H9 (cell line): ENCODE measurements at regions not wholly inside any gene's neighbourhood (a gene's known extent, or its start where the extent isn't known, plus 50 kb on each side); places are given as distances from the start of the nearest gene placed in this dataset.

Source experiments
- DNase-seq: peaks from one replicate; pipeline ENCODE4 v3.0.0-alpha.2; 2017
- H2AFZ ChIP-seq: one replicate; pipeline ENCODE4 v1.6.1; 2013; ENCODE audit warnings: mild to moderate bottlenecking, low read length, control low read depth, moderate library complexity
- H2AK5ac ChIP-seq: 2 replicates; pipeline ENCODE4 v1.6.1; 2013; ENCODE audit warnings: low read length, control low read depth, mixed read lengths; ENCODE audit not compliant: insufficient read length
- H2BK120ac ChIP-seq: one replicate; pipeline ENCODE4 v1.6.1; 2013; ENCODE audit warnings: low read depth, mild to moderate bottlenecking, low read length, control low read depth, inconsistent platforms; ENCODE audit not compliant: poor library complexity, severe bottlenecking
- H2BK12ac ChIP-seq: 2 replicates; pipeline ENCODE4 v1.6.1; 2013; ENCODE audit warnings: low read length, control low read depth, mixed read lengths, low read depth; ENCODE audit not compliant: insufficient read length
- H2BK15ac ChIP-seq: 2 replicates; pipeline ENCODE4 v1.6.1; 2013; ENCODE audit warnings: low read depth, low read length, control low read depth
- H2BK20ac ChIP-seq: one replicate; pipeline ENCODE4 v1.6.1; 2013; ENCODE audit warnings: low read depth, mild to moderate bottlenecking, low read length, control low read depth, inconsistent platforms; ENCODE audit not compliant: poor library complexity, severe bottlenecking
- H2BK5ac ChIP-seq: 2 replicates; pipeline ENCODE4 v1.6.1; 2013; ENCODE audit warnings: low read length, control low read depth, mixed read lengths; ENCODE audit not compliant: insufficient read length
- H3K14ac ChIP-seq: 2 replicates; pipeline ENCODE4 v1.6.1; 2013; ENCODE audit warnings: low read length, control low read depth; ENCODE audit not compliant: insufficient read depth
- H3K18ac ChIP-seq: 2 replicates; pipeline ENCODE4 v1.6.1; 2013; ENCODE audit warnings: low read depth, mild to moderate bottlenecking, mixed read lengths, low read length, control low read depth; ENCODE audit not compliant: insufficient read length
- H3K23ac ChIP-seq: 2 replicates; pipeline ENCODE4 v1.6.1; 2013; ENCODE audit warnings: low read length, control low read depth, mixed read lengths, low read depth; ENCODE audit not compliant: insufficient read length
- H3K23me2 ChIP-seq: 2 replicates; pipeline ENCODE4 v1.6.1; 2013; ENCODE audit warnings: low read depth, mild to moderate bottlenecking, mixed read lengths, low read length, control low read depth; ENCODE audit not compliant: insufficient read length, poor library complexity, severe bottlenecking
- H3K27ac ChIP-seq: 2 replicates; pipeline ENCODE4 v1.5.1; 2013; ENCODE audit warnings: low read length, control low read depth, mixed read lengths, low read depth; ENCODE audit not compliant: insufficient read length
- H3K27me3 ChIP-seq: 2 replicates; pipeline ENCODE4 v1.6.1; 2013; ENCODE audit warnings: low read length, control low read depth, inconsistent platforms; ENCODE audit not compliant: insufficient read depth
- H3K4ac ChIP-seq: 2 replicates; pipeline ENCODE4 v1.6.1; 2013; ENCODE audit warnings: low read depth, mild to moderate bottlenecking, control low read depth, inconsistent platforms, low read length, moderate library complexity
- H3K4me1 ChIP-seq: 2 replicates; pipeline ENCODE4 v1.6.1; 2013; ENCODE audit warnings: low read length, control low read depth, inconsistent platforms; ENCODE audit not compliant: insufficient read depth
- H3K4me2 ChIP-seq: 2 replicates; pipeline ENCODE4 v1.6.1; 2013; ENCODE audit warnings: low read length, control low read depth, mixed read lengths; ENCODE audit not compliant: insufficient read length, insufficient read depth
- H3K56ac ChIP-seq: 2 replicates; pipeline ENCODE4 v1.6.1; 2013; ENCODE audit warnings: low read depth, mild to moderate bottlenecking, mixed read lengths, low read length, control low read depth; ENCODE audit not compliant: insufficient read length
- H3K79me1 ChIP-seq: 2 replicates; pipeline ENCODE4 v1.6.1; 2013; ENCODE audit warnings: low read depth, mild to moderate bottlenecking, moderate library complexity, low read length, control low read depth, inconsistent platforms; ENCODE audit not compliant: insufficient read depth, poor library complexity, severe bottlenecking
- H3K79me2 ChIP-seq: 2 replicates; pipeline ENCODE4 v1.6.1; 2013; ENCODE audit warnings: low read length, control low read depth, inconsistent platforms; ENCODE audit not compliant: insufficient read depth
- H3K9ac ChIP-seq: 2 replicates; pipeline ENCODE4 v1.6.1; 2013; ENCODE audit warnings: low read length, control low read depth, mixed read lengths; ENCODE audit not compliant: insufficient read length; ENCODE audit errors: extremely low read depth
- H3K9me3 ChIP-seq: one replicate; pipeline ENCODE4 v1.6.1; 2013; ENCODE audit warnings: low read depth, low read length, inconsistent platforms; ENCODE audit not compliant: control insufficient read depth
- H3T11ph ChIP-seq: one replicate; pipeline ENCODE4 v1.6.1; 2013; ENCODE audit warnings: mild to moderate bottlenecking, low read length, control low read depth, inconsistent platforms
- H4K20me1 ChIP-seq: one replicate; pipeline ENCODE4 v1.6.1; 2013; ENCODE audit not compliant: control insufficient read depth, insufficient read length, insufficient read depth
- H4K5ac ChIP-seq: 2 replicates; pipeline ENCODE4 v1.6.1; 2013; ENCODE audit warnings: low read depth, mild to moderate bottlenecking, mixed read lengths, low read length, control low read depth; ENCODE audit not compliant: insufficient read length
- H4K8ac ChIP-seq: replicated peaks from 2 replicates; pipeline ENCODE4 v1.6.1; 2013; ENCODE audit warnings: low read length, control low read depth, mixed read lengths, low read depth; ENCODE audit not compliant: insufficient read length
- H4K91ac ChIP-seq: 2 replicates; pipeline ENCODE4 v1.6.1; 2013; ENCODE audit warnings: low read depth, mild to moderate bottlenecking, moderate library complexity, mixed read lengths, low read length, control low read depth; ENCODE audit not compliant: insufficient read length
- H3K27ac Mint-ChIP-seq, 3 experiments: 2 replicates in 2 of 3; 3 replicates in 1 of 3; pipeline ENCODE4 v1.8.0; 2020 to 2021; ENCODE audit warnings: mixed read lengths in 3 of 3, mild to moderate bottlenecking in 1 of 3, moderate library complexity in 1 of 3
- H3K27me3 Mint-ChIP-seq: 2 replicates; pipeline ENCODE4 v1.8.0; 2021; ENCODE audit warnings: low read depth, mild to moderate bottlenecking, moderate library complexity, mixed read lengths
- H3K36me3 Mint-ChIP-seq, 3 experiments: 2 replicates in 2 of 3; 3 replicates in 1 of 3; pipeline ENCODE4 v1.8.0; 2020 to 2021; ENCODE audit warnings: low read depth in 3 of 3, mixed read lengths in 3 of 3; ENCODE audit not compliant: insufficient read depth in 1 of 3
- H3K4me1 Mint-ChIP-seq, 2 experiments: 2 replicates each; pipeline ENCODE4 v1.8.0; 2020; ENCODE audit warnings: mixed read lengths in 2 of 2
- H3K4me3 Mint-ChIP-seq, 2 experiments: 2 replicates in 1 of 2; 3 replicates in 1 of 2; pipeline ENCODE4 v1.8.0; 2020 to 2021; ENCODE audit warnings: mild to moderate bottlenecking in 2 of 2, mixed read lengths in 2 of 2, moderate library complexity in 1 of 2
- H3K9me3 Mint-ChIP-seq, 2 experiments: 2 replicates in 1 of 2; 3 replicates in 1 of 2; pipeline ENCODE4 v1.8.0; 2020; ENCODE audit warnings: mild to moderate bottlenecking in 2 of 2, mixed read lengths in 2 of 2, moderate library complexity in 1 of 2
- WGBS: extraction: QIAGEN DNeasy Blood & Tissue Kit; methylation state at CpG from one replicate; pipeline ENCODE4 v1.1.7; 2013; ENCODE audit warnings: missing lambda C conversion rate, low lambda C conversion rate, mixed read lengths; ENCODE audit not compliant: insufficient read length; ENCODE audit errors: extremely low coverage; 5-methylcytosine and 5-hydroxymethylcytosine counted together
- TF ChIP-seq, protein P1 (sequence below): fragments of 200-600 bp; sonication (generic); conservative IDR thresholded peaks from 3 replicates; pipeline ENCODE4 v1.8.0; 2021; ENCODE audit warnings: antibody characterized with exemption, mild to moderate bottlenecking

DNA sequence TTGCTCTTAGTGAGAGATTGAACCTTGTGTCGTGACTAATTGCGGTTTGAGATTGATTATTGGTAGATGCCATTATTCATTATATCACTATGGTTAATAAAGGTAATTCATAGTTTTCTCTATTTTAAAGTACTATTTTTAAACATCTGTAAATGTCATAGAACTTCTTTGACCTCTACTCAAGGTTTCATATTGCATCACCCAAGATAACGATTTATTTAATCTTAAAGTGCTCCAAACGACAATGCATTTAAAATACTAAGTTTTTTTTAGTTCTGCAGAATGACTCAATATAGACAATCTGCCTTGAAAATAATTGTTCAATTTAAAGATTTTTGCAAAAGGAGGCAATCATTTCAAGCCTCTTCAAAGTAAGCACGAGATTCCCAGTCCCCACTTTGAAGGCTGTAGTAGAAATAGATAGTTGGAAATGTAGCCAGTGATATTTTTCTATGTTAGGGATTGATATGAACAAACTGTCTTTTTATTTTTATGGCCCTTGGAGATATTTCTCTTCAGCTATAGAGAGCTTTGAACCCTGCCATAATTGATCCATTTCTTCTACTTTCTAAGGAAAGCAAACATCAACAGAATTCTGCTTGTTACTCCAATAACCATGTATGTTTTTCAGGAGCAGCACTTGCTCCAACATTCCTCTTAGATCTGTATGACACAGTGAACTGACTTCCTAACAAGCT lies 114.2 kb upstream of the PALMD start:
- Histone ChIP-seq H3K79me1 (no peaks in the 10 kb centered on the region), H3K23ac (no peak overlapping the region), H4K8ac (no peak overlapping the region), H3K4me1 (no peaks in the 10 kb centered on the region), H3K14ac (no peak overlapping the region), H3K79me2 (no peaks in the 10 kb centered on the region), H4K20me1 (no peaks in the 10 kb centered on the region), H3K4me2 (no peak overlapping the region), H3T11ph (no peak overlapping the region), H3K9ac (no peak overlapping the region), H4K91ac (no peak overlapping the region), H2BK20ac (no peak overlapping the region), H3K18ac (no peak overlapping the region), H3K4ac (no peak overlapping the region), H3K56ac (no peak overlapping the region), H4K5ac (no peak overlapping the region), H2BK15ac (no peak overlapping the region), H3K23me2 (no peaks in the 10 kb centered on the region), H3K9me3 (no peaks in the 10 kb centered on the region), H3K27me3 (no peaks in the 10 kb centered on the region), H2AFZ (no peak overlapping the region), H2BK5ac (no peak overlapping the region), H2AK5ac (no peak overlapping the region), H2BK120ac (no peak overlapping the region), H3K27ac (no peak overlapping the region), H2BK12ac (no peak overlapping the region)
- Mint-ChIP-seq H3K27ac (peak overlapping the region in 2 of 3 experiments; percentile 82 to 88; a peak in 2 of 7 replicates), H3K4me3 (no peak overlapping the region), H3K36me3 (0 out of 7 replicates have a peak, but pooled peaks cover 0 to 1% (median 0%) of the 10 kb centered on the region in 3 experiments), H3K4me1 (peaks cover 32 to 35% of the 10 kb centered on the region in 2 experiments), H3K27me3 (no peaks in the 10 kb centered on the region), H3K9me3 (peaks cover 0 to 2% of the 10 kb centered on the region in 2 experiments; a peak in 1 of 5 replicates)
- WGBS = no CpG with 5 or more reads among the region's 5 CpGs
- TF ChIP-seq, protein P1, sequence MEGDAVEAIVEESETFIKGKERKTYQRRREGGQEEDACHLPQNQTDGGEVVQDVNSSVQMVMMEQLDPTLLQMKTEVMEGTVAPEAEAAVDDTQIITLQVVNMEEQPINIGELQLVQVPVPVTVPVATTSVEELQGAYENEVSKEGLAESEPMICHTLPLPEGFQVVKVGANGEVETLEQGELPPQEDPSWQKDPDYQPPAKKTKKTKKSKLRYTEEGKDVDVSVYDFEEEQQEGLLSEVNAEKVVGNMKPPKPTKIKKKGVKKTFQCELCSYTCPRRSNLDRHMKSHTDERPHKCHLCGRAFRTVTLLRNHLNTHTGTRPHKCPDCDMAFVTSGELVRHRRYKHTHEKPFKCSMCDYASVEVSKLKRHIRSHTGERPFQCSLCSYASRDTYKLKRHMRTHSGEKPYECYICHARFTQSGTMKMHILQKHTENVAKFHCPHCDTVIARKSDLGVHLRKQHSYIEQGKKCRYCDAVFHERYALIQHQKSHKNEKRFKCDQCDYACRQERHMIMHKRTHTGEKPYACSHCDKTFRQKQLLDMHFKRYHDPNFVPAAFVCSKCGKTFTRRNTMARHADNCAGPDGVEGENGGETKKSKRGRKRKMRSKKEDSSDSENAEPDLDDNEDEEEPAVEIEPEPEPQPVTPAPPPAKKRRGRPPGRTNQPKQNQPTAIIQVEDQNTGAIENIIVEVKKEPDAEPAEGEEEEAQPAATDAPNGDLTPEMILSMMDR = no peak
- DNase-seq = no peak
